ENCODE measurements at regions not wholly inside any gene's neighbourhood (a gene's known extent, or its start where the extent isn't known, plus 50 kb on each side); places are given as distances from the start of the nearest gene placed in this dataset.

- FAIRE-seq (no peak), DNase-seq (ENCODE audit: low read depth, low spot score) (no peak)
- Histone ChIP-seq H3K4me2 (ENCODE audit: insufficient read depth, low read length) (no peak overlapping the region), H3K27me3 (ENCODE audit: control insufficient read depth in 2 of 2, insufficient read depth in 2 of 2, low read length in 2 of 2) (no peaks in the 10 kb centered on the region), H3K4me1 (ENCODE audit: control insufficient read depth, extremely low read depth, insufficient read depth, low read length) (no peaks in the 10 kb centered on the region), H3K4me3 (replicated peaks in 1 of 3; ENCODE audit: insufficient read depth in 1 of 3, low read depth in 1 of 3, low read length in 3 of 3) (no peak overlapping the region), H3K9me3 (replicated peaks; ENCODE audit: control insufficient read depth, insufficient read depth, low read length) (peaks cover 2% of the 10 kb centered on the region), H4K20me1 (replicated peaks; ENCODE audit: control insufficient read depth, extremely low read depth, insufficient read depth, low read length) (no peaks in the 10 kb centered on the region), H3K79me2 (ENCODE audit: control insufficient read depth, insufficient read depth, low read length) (no peaks in the 10 kb centered on the region), H3K27ac (ENCODE audit: insufficient read depth, low read depth, low read length) (no peak overlapping the region), H2AFZ (ENCODE audit: low read depth, low read length) (no peak overlapping the region), H3K9ac (replicated peaks; ENCODE audit: extremely low read depth, insufficient read depth, low read length) (no peak overlapping the region), H3K36me3 (ENCODE audit: control insufficient read depth in 2 of 2, extremely low read depth in 1 of 2, insufficient read depth in 2 of 2, low read length in 2 of 2) (no peaks in the 10 kb centered on the region), H3K9me1 (replicated peaks; ENCODE audit: control insufficient read depth, extremely low read depth, insufficient read depth, low read length) (no peaks in the 10 kb centered on the region)
- intact Hi-C loops (cut with micrococcal nuclease) (no loop called here), dilution Hi-C loops (cut with MboI; ENCODE audit: extremely low pct_ligation_motif_present, low sequenced_read_pairs) (no loop called here)
- ChIA-PET POLR2A (no interaction called here), CTCF (no interaction called here)
- BruUV-seq (replicated peaks) = no TSS peak
- TF ChIP-seq POLR2AphosphoS5 (IDR thresholded peaks at IDR 0.05; ENCODE audit: insufficient read depth, low read depth, low read length) (no peak), FOS (IDR thresholded peaks at IDR 0.05; ENCODE audit: borderline replicate concordance, insufficient read depth, low read length) (no peak), EZH2 (IDR thresholded peaks at IDR 0.05; ENCODE audit: borderline replicate concordance, low read depth, low read length, severe bottlenecking) (no peak), MYC (IDR thresholded peaks at IDR 0.05; ENCODE audit: low read depth, low read length) (no peak), MAX (IDR thresholded peaks at IDR 0.05; ENCODE audit: insufficient read depth, insufficient read length) (no peak)
These were observed 141.7 kb upstream of the ASIC2 start for GRCh38 chr17:33434841-33435240.

- ChIA-PET CTCF (no interaction called here), POLR2A (no interaction called here)
- Histone ChIP-seq H3K27ac (ENCODE audit: insufficient read depth, low read depth, low read length) (no peak overlapping the region), H3K36me3 (ENCODE audit: control insufficient read depth in 2 of 2, extremely low read depth in 1 of 2, insufficient read depth in 2 of 2, low read length in 2 of 2) (no peaks in the 10 kb centered on the region), H3K9me1 (replicated peaks; ENCODE audit: control insufficient read depth, extremely low read depth, insufficient read depth, low read length) (no peaks in the 10 kb centered on the region), H3K9me3 (replicated peaks; ENCODE audit: control insufficient read depth, insufficient read depth, low read length) (peaks cover 2% of the 10 kb centered on the region), H2AFZ (ENCODE audit: low read depth, low read length) (no peak overlapping the region), H3K79me2 (ENCODE audit: control insufficient read depth, insufficient read depth, low read length) (no peaks in the 10 kb centered on the region), H3K27me3 (ENCODE audit: control insufficient read depth in 2 of 2, insufficient read depth in 2 of 2, low read length in 2 of 2) (no peaks in the 10 kb centered on the region), H3K4me1 (ENCODE audit: control insufficient read depth, extremely low read depth, insufficient read depth, low read length) (no peaks in the 10 kb centered on the region), H4K20me1 (replicated peaks; ENCODE audit: control insufficient read depth, extremely low read depth, insufficient read depth, low read length) (no peaks in the 10 kb centered on the region), H3K4me3 (replicated peaks in 1 of 3; ENCODE audit: insufficient read depth in 1 of 3, low read depth in 1 of 3, low read length in 3 of 3) (no peak overlapping the region), H3K9ac (replicated peaks; ENCODE audit: extremely low read depth, insufficient read depth, low read length) (no peak overlapping the region), H3K4me2 (ENCODE audit: insufficient read depth, low read length) (no peak overlapping the region)
- intact Hi-C loops (cut with micrococcal nuclease) (no loop called here), dilution Hi-C loops (cut with MboI; ENCODE audit: extremely low pct_ligation_motif_present, low sequenced_read_pairs) (no loop called here)
- DNase-seq (ENCODE audit: low read depth, low spot score) (no peak), FAIRE-seq (no peak)
- no peak for TF ChIP-seq JUN (IDR thresholded peaks at IDR 0.05; ENCODE audit: borderline replicate concordance, insufficient read depth, insufficient read length, low read depth)
- TF ChIP-seq GATA2 (IDR thresholded peaks at IDR 0.05; ENCODE audit: insufficient read depth, insufficient read length, low read depth, low read length) = no peak
- no peak for TF ChIP-seq POLR2A (IDR thresholded peaks at IDR 0.05; ENCODE audit: low read depth, low read length)
- TF ChIP-seq FOS (IDR thresholded peaks at IDR 0.05; ENCODE audit: borderline replicate concordance, insufficient read depth, low read length) = no peak
- TF ChIP-seq MAX (IDR thresholded peaks at IDR 0.05; ENCODE audit: insufficient read depth, insufficient read length) = no peak
- no peak for TF ChIP-seq EZH2 (IDR thresholded peaks at IDR 0.05; ENCODE audit: borderline replicate concordance, low read depth, low read length, severe bottlenecking)
- no peak for TF ChIP-seq MYC (IDR thresholded peaks at IDR 0.05; ENCODE audit: low read depth, low read length)
- TF ChIP-seq POLR2AphosphoS5 (IDR thresholded peaks at IDR 0.05; ENCODE audit: insufficient read depth, low read depth, low read length) = no peak
- TF ChIP-seq CTCF (IDR thresholded peaks at IDR 0.05; ENCODE audit: extremely low read depth in 1 of 2, insufficient read depth in 1 of 2, low read depth in 1 of 2, low read length in 2 of 2) = no peak
- no TSS peak for BruUV-seq (replicated peaks)
These were observed 142.7 kb upstream of the ASIC2 start for GRCh38 chr17:33435721-33436301.

Measured in endothelial cell of umbilical vein (primary cell).